ENCODE measurements at regions not wholly inside any gene's neighbourhood (a gene's known extent, or its start where the extent isn't known, plus 50 kb on each side); places are given as distances from the start of the nearest gene placed in this dataset.
A peak's percentile ranks its signal among the peaks of the same experiment; 100 is the strongest.
"Not testable (repeated sequence)": the region's sequence is repeated elsewhere in the genome, so short reads cannot be mapped to it uniquely, and the experiment has no call there.

DNA sequence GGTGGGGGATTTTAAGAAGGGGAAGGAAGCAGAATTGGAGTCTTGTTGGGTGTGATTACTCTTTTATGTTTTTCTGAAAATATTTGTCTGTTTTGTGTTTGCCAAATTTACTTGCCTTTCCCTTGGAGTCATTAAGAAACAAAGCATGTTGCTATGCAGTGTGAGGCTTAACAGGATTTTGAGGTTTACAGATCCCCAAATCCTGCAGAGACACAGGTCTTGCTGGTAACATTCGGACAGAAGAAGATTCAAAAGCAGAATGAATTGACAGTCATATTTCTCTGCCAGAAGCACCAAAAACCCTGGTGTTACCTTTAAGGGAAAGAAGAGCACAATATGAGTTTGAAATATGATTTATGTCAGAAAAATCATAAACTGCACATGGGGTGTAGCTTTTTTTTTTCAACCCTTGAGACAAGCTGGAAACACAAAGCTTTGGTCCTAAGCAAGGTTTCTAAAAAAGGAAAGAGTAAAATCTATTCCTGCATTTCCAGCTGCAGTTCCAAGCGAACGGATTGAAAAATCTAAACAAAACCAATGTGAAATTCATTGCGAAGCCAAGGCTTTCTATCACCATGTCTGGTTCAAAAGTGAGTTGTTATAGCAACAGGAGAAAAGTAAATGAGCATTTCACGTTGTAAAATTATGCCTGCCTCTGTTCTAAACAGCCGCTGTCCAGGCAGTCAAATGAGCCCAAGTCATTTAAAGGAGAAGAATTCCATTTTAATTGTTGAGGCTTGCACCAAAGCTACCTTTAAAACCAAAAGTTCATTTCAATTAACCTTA, 358.9 kb upstream of the SASH1 start:
- no peak for TF ChIP-seq GATA1 (IDR thresholded peaks at IDR 0.05; ENCODE audit: low read depth, low read length)
- TF ChIP-seq POLR2A (IDR thresholded peaks at IDR 0.05; ENCODE audit: low read length) = no peak

DNA sequence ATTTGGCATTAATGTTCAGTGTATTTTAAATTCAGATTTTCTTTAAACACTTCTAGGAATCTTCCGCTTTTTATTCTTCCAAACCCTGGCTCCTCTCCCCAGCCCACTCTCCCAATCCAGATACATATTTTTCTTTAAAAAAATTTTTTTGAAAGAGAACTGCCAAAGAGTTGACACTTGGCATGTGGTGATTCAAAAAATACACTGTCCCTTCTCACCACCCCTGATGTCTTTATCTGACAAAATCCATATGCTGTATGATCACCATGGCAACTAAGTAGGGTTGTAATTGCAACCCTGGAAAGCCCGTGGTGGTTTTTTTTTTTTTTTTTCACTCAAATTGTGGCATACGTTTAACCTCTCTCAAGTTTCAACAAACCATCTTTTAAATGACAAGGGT, 355.8 kb upstream of the SASH1 start:
- no peak for DNase-seq
- TF ChIP-seq GATA1 (IDR thresholded peaks at IDR 0.05; ENCODE audit: low read depth, low read length) = no peak

More for the DNA sequence above, 358.9 kb upstream of the SASH1 start:
- no peak for DNase-seq

DNA sequence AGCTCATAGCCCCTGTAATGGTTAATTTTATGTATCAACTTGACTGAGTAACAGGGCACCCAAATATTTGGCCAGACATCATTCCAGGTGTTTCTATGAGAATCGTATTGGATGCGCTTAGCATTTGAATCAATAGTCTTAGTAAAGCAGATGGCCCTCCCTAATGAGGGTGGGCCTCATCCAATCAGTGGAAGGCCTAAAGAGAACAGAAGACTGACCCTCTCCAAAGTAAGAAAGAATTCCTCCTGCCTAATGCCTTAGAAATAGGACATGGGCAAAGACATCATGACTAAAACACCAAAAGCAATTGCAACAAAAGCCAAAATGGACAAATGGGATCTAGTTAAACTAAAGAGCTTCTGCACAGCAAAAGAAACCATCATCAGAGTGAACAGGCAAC, 352.5 kb upstream of the SASH1 start:
- TF ChIP-seq POLR2A (IDR thresholded peaks at IDR 0.05; ENCODE audit: low read length) = no peak
- TF ChIP-seq GATA1 (IDR thresholded peaks at IDR 0.05; ENCODE audit: low read depth, low read length) = no peak
- no peak for DNase-seq

DNA sequence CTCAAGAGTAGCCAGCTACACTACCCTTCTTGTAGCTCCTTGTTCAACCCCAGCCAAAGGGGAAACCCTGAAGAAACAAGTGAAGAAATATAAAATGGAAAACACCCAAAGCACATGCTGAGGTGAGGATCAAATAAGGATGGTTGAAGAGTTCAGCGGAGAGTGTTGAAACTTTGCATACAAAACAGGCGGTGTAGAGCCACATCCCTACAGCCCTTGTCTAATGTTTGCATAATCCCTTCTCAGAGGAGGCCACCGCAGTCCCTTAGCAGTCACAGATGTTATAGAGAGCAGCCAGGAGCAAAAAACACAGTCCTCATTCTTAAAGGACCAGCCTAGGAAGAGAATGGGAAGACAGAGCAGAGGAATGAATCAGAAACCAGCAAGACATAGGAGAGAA, 350.7 kb upstream of the SASH1 start:
- no peak for TF ChIP-seq GATA1 (IDR thresholded peaks at IDR 0.05; ENCODE audit: low read depth, low read length)
- no peak for TF ChIP-seq POLR2A (IDR thresholded peaks at IDR 0.05; ENCODE audit: low read length)

DNA sequence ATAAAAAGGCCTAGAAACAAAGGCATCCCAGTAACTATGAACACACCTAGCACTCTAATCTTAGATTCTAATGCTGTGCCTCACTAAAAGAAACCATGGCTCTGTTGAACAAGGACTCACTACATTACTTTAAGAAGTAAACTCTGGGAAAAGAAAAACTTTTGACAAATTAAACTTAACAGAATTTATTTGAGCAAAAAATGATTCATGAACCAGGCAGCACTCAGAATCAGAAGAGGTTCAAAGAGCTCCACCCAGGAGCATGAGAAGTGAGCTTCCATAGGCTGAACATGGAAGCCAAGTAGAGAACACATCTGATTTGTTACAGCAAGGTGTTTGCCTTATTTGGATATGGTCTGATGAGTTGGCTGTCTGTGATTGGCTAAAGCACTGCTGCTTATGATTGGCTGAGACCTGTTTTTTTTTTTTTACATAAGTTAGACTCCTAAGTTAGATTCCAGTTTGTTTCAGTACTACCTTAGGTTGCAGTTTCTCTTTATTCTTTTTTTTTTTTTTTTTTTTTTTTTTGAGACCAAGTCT, 343.6 kb upstream of the SASH1 start:
- TF ChIP-seq GATA1 (IDR thresholded peaks at IDR 0.05; ENCODE audit: low read depth, low read length) = no peak
- no peak for TF ChIP-seq POLR2A (IDR thresholded peaks at IDR 0.05; ENCODE audit: low read length)
- DNase-seq = peak in 1 of 2 experiments; percentile 1

More for the DNA sequence above, 350.7 kb upstream of the SASH1 start:
- DNase-seq = no peak

DNA sequence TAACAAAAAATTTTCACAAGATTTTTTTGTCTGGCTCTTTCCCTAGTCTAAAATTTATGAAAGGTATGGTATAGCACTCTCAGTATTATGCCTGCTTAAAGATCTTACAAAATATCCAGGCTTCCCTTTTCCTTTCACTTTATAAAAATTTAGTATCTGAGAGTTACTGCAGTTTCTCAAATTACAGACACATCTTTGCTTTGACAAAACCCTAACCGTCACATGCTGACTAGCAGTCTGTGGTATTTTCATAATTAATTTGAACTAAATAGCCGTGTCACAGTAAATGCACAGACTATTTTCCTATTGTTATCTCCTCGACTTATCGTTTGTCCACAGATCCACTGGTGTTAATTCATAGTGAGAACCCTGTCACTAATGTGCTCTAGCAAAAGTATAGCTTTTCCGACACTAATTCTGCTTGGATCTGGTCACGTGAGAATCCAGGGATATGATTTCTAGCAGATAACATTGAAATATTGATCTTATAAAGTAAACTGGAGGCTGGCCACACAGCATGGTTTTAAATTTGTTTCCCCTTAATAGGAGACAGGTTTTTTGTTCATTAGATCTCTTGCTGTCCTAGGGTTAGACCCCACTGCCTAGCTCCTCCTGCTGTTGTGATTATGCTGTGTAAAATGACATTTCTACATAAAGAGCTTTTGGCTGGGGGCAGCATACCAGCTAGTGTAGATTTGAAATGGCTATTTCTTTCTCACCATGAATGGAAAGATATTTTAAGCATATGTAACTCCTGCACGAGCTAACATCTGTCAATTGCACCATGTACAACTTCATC, 340.6 kb upstream of the SASH1 start:
- no peak for TF ChIP-seq POLR2A (IDR thresholded peaks at IDR 0.05; ENCODE audit: low read length)
- no peak for TF ChIP-seq GATA1 (IDR thresholded peaks at IDR 0.05; ENCODE audit: low read depth, low read length)

DNA sequence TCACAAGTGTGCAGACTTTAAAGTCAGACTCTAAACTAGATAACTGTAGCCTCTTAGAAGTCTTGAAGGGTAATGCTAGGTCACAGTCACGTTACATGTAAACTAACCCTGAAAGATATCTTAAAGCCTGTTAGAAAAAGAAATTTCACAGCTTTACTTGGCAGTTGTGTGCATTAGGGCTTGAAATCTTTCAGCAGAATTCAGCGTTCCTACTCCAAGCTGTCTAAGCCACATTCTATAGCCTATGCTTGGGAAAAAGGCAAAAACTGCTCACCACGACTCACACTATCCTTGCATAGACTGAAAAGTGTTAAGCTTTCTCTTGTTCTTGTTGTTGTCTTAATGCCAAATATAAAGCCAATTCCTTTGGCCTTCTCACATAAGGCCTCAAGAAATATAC, 338.0 kb upstream of the SASH1 start:
- DNase-seq = no peak
- TF ChIP-seq POLR2A (IDR thresholded peaks at IDR 0.05; ENCODE audit: low read length) = no peak
- no peak for TF ChIP-seq GATA1 (IDR thresholded peaks at IDR 0.05; ENCODE audit: low read depth, low read length)

More for the DNA sequence above, 340.6 kb upstream of the SASH1 start:
- no peak for DNase-seq

DNA sequence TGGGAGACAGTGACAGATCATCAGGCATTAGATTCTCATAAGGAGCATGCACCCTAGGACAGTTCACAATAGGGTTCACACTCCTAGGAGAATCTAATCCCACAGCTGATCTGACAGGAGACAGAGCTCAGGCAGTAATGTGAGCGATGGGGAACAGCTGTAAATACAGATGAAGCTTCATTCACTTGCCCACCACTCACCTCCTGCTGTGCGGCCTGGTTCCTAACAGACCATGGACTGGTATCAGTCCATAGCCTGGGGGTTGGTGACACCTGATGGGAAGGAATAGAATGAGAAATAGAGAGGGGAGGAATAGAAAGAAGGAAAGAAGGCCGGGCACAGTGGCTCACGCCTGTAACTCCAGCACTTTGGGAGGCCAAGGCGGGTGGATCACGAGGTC, 336.8 kb upstream of the SASH1 start:
- no peak for TF ChIP-seq GATA1 (IDR thresholded peaks at IDR 0.05; ENCODE audit: low read depth, low read length)
- TF ChIP-seq POLR2A (IDR thresholded peaks at IDR 0.05; ENCODE audit: low read length) = no peak
- DNase-seq = no peak

DNA sequence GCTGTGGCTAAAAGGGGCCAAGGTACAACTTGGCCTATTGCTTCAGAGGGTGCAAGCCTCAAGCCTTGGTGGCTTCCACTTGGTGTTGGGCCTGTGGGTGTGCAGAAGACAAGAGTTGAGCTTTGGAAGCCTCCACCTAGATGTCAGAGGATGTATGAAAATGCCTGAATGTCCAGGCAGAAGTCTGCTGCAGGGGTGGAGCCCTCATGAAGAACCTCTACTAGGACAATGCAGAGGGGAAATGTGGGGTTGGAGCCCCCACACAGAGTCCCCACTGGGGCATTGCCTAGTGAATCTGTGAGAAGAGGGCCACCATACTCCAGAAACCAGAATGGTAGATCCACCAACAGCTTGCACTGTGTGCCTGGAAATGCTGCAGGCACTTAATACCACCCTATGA, 332.1 kb upstream of the SASH1 start:
- DNase-seq = not testable (repeated sequence)

DNA sequence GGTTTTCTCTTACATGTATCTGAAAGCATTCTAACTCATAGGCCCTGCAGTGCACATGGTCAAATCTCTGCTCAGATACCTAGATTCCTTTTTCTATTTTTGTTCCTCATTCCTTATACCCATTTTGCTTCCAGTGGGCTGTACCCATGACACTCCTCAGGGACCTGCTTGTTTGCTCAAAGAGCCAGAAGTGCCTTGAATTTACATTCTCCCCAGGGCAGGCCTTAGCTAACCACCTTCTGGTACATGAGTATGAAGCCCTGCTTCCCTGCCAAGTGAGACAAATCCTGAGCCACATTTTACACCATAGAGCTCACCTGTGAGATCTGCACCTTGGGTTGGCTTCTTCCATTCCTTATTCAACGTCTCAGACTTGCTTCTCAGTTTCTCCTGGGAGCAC, 326.6 kb upstream of the SASH1 start:
- DNase-seq = no peak
- no peak for TF ChIP-seq GATA1 (IDR thresholded peaks at IDR 0.05; ENCODE audit: low read depth, low read length)
- TF ChIP-seq POLR2A (IDR thresholded peaks at IDR 0.05; ENCODE audit: low read length) = no peak

DNA sequence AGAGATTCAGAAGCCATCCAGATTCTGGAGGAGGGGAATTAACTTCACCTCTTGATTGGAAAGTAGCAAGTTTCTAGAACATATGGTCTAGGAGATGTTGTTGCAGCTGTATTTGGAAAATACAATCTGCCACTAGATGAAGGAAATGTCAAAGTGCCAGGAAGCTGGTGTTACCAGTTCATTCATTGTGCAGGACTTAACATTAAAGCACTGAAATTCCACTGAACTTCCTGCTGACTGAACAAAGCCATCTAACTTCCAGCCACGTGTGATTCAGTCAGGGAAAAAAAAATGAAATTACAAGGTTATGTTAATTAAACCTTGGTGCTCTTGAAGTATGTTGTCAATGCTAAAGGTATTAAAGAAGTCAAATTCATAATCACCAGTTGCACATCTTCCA, 321.5 kb upstream of the SASH1 start:
- no peak for DNase-seq
- TF ChIP-seq GATA1 (IDR thresholded peaks at IDR 0.05; ENCODE audit: low read depth, low read length) (no peak), POLR2A (IDR thresholded peaks at IDR 0.05; ENCODE audit: low read length) (no peak)

DNA sequence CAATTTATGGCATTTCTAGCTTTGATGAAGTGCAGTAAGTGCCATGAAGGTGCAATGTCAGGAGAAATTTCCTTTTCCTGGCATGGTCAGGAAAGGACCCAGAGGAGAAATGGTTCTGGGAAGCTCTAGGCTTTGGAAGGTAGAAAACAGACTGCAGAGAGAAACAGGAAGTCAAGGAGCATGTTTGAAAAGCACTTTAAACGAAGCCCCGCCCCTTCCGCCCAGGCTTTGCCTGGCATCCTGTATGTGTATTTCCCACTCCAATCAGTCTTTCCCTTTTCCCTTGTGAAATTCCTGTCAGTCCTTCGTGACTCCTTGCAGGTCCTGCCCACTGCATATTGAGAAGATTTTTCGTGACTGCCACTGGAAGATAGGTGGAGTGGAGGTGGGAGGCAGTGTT, 320.9 kb upstream of the SASH1 start:
- no peak for TF ChIP-seq POLR2A (IDR thresholded peaks at IDR 0.05; ENCODE audit: low read length)
- no peak for TF ChIP-seq GATA1 (IDR thresholded peaks at IDR 0.05; ENCODE audit: low read depth, low read length)
- DNase-seq = no peak

DNA sequence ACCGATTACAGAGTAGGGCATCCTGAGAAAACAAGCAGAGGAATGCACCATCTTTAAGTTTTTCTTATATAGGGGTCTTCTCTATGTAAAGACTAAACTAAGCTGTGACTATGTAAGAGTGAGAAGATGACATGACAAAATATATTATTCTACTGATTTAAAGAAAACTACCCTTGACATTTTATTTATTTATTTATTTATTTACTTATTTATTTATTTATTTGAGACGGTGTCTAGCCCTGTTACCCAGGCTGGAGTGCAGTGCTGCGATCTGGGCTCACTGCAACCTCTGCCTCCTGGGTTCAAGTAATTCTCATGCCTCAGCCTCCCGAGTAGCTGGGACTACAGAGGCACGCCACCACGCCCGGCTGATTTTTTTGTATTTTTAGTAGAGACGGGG, 320.4 kb upstream of the SASH1 start:
- DNase-seq = not testable (repeated sequence)

DNA sequence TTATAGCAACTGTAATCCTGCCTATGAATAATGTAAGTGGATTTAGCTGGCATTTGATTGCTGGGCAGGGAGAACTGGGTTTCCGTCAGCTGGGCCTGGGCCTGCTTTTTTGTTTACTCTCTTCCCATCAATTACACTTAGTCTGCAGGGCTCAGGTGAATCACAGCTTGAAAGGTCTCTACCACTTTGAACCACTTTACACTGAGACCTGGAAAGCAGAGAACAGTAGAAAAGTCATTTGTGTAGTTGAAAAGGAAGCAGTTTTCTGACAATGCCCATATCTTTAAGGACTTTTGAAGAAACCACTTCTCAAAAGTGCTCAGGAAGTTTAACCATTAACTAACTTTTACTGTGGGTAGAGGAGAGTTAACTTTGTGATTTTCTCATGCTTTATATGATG, 315.4 kb upstream of the SASH1 start:
- TF ChIP-seq POLR2A (IDR thresholded peaks at IDR 0.05; ENCODE audit: low read length) (no peak), GATA1 (IDR thresholded peaks at IDR 0.05; ENCODE audit: low read depth, low read length) (no peak)
- DNase-seq = no peak
